A673 (cell line): ENCODE measurements at regions not wholly inside any gene's neighbourhood (a gene's known extent, or its start where the extent isn't known, plus 50 kb on each side); places are given as distances from the start of the nearest gene placed in this dataset.

Source experiments
- BruUV-seq: library from RNA; stranded (reverse); fragments of 400-500 nt; replicated peaks from 2 replicates; lab custom pipeline; 2021; lab: Mats Ljungman, UMichigan
- CTCF ChIA-PET: fragments of 300-600 bp; sonication (Branson Sonifier 250); formaldehyde crosslinking; loops from one replicate; lab custom pipeline; 2022; ENCODE audit warnings: antibody characterized with exemption; lab: Charles Lee
- POLR2A ChIA-PET: fragments of 300-600 bp; sonication (Branson Sonifier 250); formaldehyde crosslinking; loops from one replicate; lab custom pipeline; 2022; ENCODE audit warnings: antibody characterized with exemption; ENCODE audit not compliant: low non-redundant PET; lab: Charles Lee
- DNase-seq: peaks from one replicate; pipeline ENCODE4 v3.0.0-alpha.2; 2015; ENCODE audit warnings: low spot score
- H3K27ac ChIP-seq: fragments of 200-600 bp; sonication (generic); 2 replicates; pipeline ENCODE4 v1.5.1; 2016; ENCODE audit warnings: mixed run types, low read depth, mild to moderate bottlenecking, mixed read lengths, antibody characterized with exemption, low read length; ENCODE audit not compliant: poor library complexity, severe bottlenecking
- H3K27me3 ChIP-seq: fragments of 200-600 bp; sonication (generic); replicated peaks from 2 replicates; pipeline ENCODE4 v1.6.1; 2017; ENCODE audit warnings: mixed run types, low read depth, mild to moderate bottlenecking, mixed read lengths, antibody characterized with exemption, low read length; ENCODE audit not compliant: insufficient read depth, poor library complexity
- H3K36me3 ChIP-seq: fragments of 200-600 bp; sonication (generic); 2 replicates; pipeline ENCODE4 v1.6.1; 2016; ENCODE audit warnings: mixed run types, mild to moderate bottlenecking, mixed read lengths, antibody characterized with exemption, low read length; ENCODE audit not compliant: insufficient read depth, poor library complexity, severe bottlenecking
- H3K4me1 ChIP-seq: fragments of 200-600 bp; sonication (generic); 2 replicates; pipeline ENCODE4 v1.6.1; 2017; ENCODE audit warnings: mixed run types, mild to moderate bottlenecking, mixed read lengths, antibody characterized with exemption, low read length; ENCODE audit not compliant: insufficient read depth, poor library complexity, severe bottlenecking
- H3K4me3 ChIP-seq: fragments of 200-600 bp; sonication (generic); 2 replicates; pipeline ENCODE4 v1.5.1; 2016; ENCODE audit warnings: low read depth, mixed run types, mild to moderate bottlenecking, mixed read lengths, low read length; ENCODE audit not compliant: poor library complexity, severe bottlenecking
- H3K9me3 ChIP-seq: fragments of 200-600 bp; sonication (generic); 2 replicates; pipeline ENCODE4 v1.6.1; 2016; ENCODE audit warnings: mixed run types, low read depth, mild to moderate bottlenecking, mixed read lengths, antibody characterized with exemption, low read length; ENCODE audit not compliant: poor library complexity, severe bottlenecking
- EZH2 ChIP-seq: fragments of 200-600 bp; sonication (generic); IDR thresholded peaks from 2 replicates; pipeline ENCODE4 v1.6.1; 2017; ENCODE audit warnings: borderline replicate concordance, low read depth, mild to moderate bottlenecking, mixed read lengths, antibody characterized with exemption, low read length; ENCODE audit not compliant: poor library complexity, severe bottlenecking
- intact Hi-C: fragments of 100-400 bp; cut with micrococcal nuclease; formaldehyde crosslinking; loops from one replicate; pipeline ENCODE4 v1.10.0; 2022; ENCODE audit not compliant: unreplicated experiment
- TF ChIP-seq, protein P1 (sequence below): fragments of 300-800, 200-600 bp; sonication (generic); conservative IDR thresholded peaks from 2 replicates; pipeline ENCODE4 v1.5.1; 2017; ENCODE audit warnings: low read depth, mild to moderate bottlenecking, antibody characterized with exemption, low read length, moderate library complexity, mixed read lengths

- Histone ChIP-seq H3K4me3 (no peak overlapping the region), H3K36me3 (no peaks in the 10 kb centered on the region), H3K27me3 (no peaks in the 10 kb centered on the region), H3K4me1 (no peaks in the 10 kb centered on the region), H3K27ac (no peak overlapping the region), H3K9me3 (no peaks in the 10 kb centered on the region)
- no peak for TF ChIP-seq EZH2
- TF ChIP-seq, protein P1, sequence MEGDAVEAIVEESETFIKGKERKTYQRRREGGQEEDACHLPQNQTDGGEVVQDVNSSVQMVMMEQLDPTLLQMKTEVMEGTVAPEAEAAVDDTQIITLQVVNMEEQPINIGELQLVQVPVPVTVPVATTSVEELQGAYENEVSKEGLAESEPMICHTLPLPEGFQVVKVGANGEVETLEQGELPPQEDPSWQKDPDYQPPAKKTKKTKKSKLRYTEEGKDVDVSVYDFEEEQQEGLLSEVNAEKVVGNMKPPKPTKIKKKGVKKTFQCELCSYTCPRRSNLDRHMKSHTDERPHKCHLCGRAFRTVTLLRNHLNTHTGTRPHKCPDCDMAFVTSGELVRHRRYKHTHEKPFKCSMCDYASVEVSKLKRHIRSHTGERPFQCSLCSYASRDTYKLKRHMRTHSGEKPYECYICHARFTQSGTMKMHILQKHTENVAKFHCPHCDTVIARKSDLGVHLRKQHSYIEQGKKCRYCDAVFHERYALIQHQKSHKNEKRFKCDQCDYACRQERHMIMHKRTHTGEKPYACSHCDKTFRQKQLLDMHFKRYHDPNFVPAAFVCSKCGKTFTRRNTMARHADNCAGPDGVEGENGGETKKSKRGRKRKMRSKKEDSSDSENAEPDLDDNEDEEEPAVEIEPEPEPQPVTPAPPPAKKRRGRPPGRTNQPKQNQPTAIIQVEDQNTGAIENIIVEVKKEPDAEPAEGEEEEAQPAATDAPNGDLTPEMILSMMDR, result no peak
- no peak for DNase-seq
- POLR2A ChIA-PET, result no interaction called here
- no TSS peak for BruUV-seq
- intact Hi-C loops, result no loop called here
- CTCF ChIA-PET, result no interaction called here
Observed at GRCh38 chr22:48478529-48479265, 1349.0 kb downstream of the BRD1 start.

GRCh38 chr22:48478124-48478523 is 1349.5 kb downstream of the BRD1 start:
- DNase-seq, result no peak
- H3K4me3 ChIP-seq, result no peak overlapping the region
- H3K4me1 ChIP-seq, result no peaks in the 10 kb centered on the region
- no peak overlapping the region for H3K27ac ChIP-seq
- no peaks in the 10 kb centered on the region for H3K36me3 ChIP-seq
- POLR2A ChIA-PET, result no interaction called here
- no TSS peak for BruUV-seq
- intact Hi-C loops, result no loop called here
- CTCF ChIA-PET, result interaction anchor here (0.6 kb wide), 1 partner anchor 474 kb away, joined by 3 read pairs; no protein-coding TSS in a partner anchor
- no peaks in the 10 kb centered on the region for H3K9me3 ChIP-seq
- no peak for TF ChIP-seq EZH2
- TF ChIP-seq, protein P1, result no peak
- no peaks in the 10 kb centered on the region for H3K27me3 ChIP-seq

GRCh38 chr22:48477031-48477721 is 1350.5 kb downstream of the BRD1 start:
- intact Hi-C loops, result no loop called here
- Histone ChIP-seq H3K27ac (no peak overlapping the region), H3K27me3 (no peaks in the 10 kb centered on the region), H3K4me1 (no peaks in the 10 kb centered on the region), H3K9me3 (no peaks in the 10 kb centered on the region), H3K4me3 (no peak overlapping the region), H3K36me3 (no peaks in the 10 kb centered on the region)
- DNase-seq, result no peak
- ChIA-PET POLR2A (no interaction called here), CTCF (interaction anchor here (0.6 kb wide), 1 partner anchor 473 kb away, joined by 3 read pairs; no protein-coding TSS in a partner anchor)
- no TSS peak for BruUV-seq
- TF ChIP-seq, protein P1, result no peak
- no peak for TF ChIP-seq EZH2
